22Rv1 (cell line): ENCODE measurements at regions not wholly inside any gene's neighbourhood (a gene's known extent, or its start where the extent isn't known, plus 50 kb on each side); places are given as distances from the start of the nearest gene placed in this dataset.

Source experiments
- ZFX ChIP-seq: fragments of 450-650 bp; IDR thresholded peaks from 2 replicates; pipeline ENCODE4 v1.6.1; 2017; ENCODE audit warnings: antibody characterized with exemption, borderline replicate concordance
- TF ChIP-seq, protein P1 (sequence below): fragments of 450-650 bp; IDR thresholded peaks from 2 replicates; pipeline ENCODE4 v1.5.1; 2017; ENCODE audit warnings: mild to moderate bottlenecking

DNA sequence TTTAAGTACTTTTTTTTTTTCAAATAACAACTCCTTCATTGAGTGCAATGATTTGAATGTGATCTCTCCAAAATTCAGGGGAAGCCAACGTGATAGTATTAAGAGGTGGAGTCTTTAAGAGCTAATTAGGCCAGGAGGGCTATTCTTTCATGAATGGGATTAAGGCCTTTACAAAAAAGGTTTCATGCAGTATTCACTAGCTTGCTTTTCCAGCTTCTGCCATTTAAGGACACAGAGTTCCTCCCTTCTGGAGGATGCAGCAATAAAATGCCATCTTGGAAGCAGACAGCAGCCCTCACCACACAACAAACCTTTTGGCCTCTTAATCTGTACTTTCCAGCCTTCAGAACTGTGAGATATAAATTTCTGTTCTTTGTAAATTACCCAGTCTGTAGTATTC lies 586.8 kb upstream of the LMO3 start:
- TF ChIP-seq, protein P1, sequence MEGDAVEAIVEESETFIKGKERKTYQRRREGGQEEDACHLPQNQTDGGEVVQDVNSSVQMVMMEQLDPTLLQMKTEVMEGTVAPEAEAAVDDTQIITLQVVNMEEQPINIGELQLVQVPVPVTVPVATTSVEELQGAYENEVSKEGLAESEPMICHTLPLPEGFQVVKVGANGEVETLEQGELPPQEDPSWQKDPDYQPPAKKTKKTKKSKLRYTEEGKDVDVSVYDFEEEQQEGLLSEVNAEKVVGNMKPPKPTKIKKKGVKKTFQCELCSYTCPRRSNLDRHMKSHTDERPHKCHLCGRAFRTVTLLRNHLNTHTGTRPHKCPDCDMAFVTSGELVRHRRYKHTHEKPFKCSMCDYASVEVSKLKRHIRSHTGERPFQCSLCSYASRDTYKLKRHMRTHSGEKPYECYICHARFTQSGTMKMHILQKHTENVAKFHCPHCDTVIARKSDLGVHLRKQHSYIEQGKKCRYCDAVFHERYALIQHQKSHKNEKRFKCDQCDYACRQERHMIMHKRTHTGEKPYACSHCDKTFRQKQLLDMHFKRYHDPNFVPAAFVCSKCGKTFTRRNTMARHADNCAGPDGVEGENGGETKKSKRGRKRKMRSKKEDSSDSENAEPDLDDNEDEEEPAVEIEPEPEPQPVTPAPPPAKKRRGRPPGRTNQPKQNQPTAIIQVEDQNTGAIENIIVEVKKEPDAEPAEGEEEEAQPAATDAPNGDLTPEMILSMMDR, result no peak
- no peak for TF ChIP-seq ZFX
